ENCODE measurements at regions not wholly inside any gene's neighbourhood (a gene's known extent, or its start where the extent isn't known, plus 50 kb on each side); places are given as distances from the start of the nearest gene placed in this dataset.

GRCh38 chr18:39480494-39481195 lies 1915.0 kb upstream of the CELF4 start:
- Histone ChIP-seq H4K20me1 (ENCODE audit: insufficient read depth, low read length) (no peaks in the 10 kb centered on the region), H3K79me2 (ENCODE audit: insufficient read depth, low read length) (no peaks in the 10 kb centered on the region), H2AFZ (ENCODE audit: low read depth, low read length) (no peak overlapping the region), H3K27me3 (ENCODE audit: insufficient read depth, low read length) (no peaks in the 10 kb centered on the region), H3K4me3 (ENCODE audit: insufficient read depth, low read depth, low read length) (no peak overlapping the region), H3K27ac (ENCODE audit: low read depth, low read length) (no peak overlapping the region), H3K9me3 (ENCODE audit: insufficient read depth, low read depth, low read length) (no peaks in the 10 kb centered on the region), H3K9ac (ENCODE audit: low read length) (no peak overlapping the region), H3K36me3 (ENCODE audit: insufficient read depth, low read length) (no peaks in the 10 kb centered on the region), H3K4me2 (ENCODE audit: low read length) (no peak overlapping the region), H3K4me1 (ENCODE audit: insufficient read depth, low read length) (no peaks in the 10 kb centered on the region)
- no peaks in the 10 kb centered on the region for H3K36me3 Mint-ChIP-seq (ENCODE audit: low read depth, unreplicated experiment)
- H3K4me1 Mint-ChIP-seq (ENCODE audit: low read depth, unreplicated experiment): peaks cover 2% of the 10 kb centered on the region
- no peak overlapping the region for H3K4me3 Mint-ChIP-seq (ENCODE audit: unreplicated experiment)
- DNase-seq (ENCODE audit: low read depth) (no peak), FAIRE-seq (no peak)
- no peaks in the 10 kb centered on the region for H3K27me3 Mint-ChIP-seq (ENCODE audit: low read depth, unreplicated experiment)
- H3K27ac Mint-ChIP-seq (ENCODE audit: unreplicated experiment): no peak overlapping the region
- no peaks in the 10 kb centered on the region for H3K9me3 Mint-ChIP-seq (ENCODE audit: unreplicated experiment)
- TF ChIP-seq, protein P1, sequence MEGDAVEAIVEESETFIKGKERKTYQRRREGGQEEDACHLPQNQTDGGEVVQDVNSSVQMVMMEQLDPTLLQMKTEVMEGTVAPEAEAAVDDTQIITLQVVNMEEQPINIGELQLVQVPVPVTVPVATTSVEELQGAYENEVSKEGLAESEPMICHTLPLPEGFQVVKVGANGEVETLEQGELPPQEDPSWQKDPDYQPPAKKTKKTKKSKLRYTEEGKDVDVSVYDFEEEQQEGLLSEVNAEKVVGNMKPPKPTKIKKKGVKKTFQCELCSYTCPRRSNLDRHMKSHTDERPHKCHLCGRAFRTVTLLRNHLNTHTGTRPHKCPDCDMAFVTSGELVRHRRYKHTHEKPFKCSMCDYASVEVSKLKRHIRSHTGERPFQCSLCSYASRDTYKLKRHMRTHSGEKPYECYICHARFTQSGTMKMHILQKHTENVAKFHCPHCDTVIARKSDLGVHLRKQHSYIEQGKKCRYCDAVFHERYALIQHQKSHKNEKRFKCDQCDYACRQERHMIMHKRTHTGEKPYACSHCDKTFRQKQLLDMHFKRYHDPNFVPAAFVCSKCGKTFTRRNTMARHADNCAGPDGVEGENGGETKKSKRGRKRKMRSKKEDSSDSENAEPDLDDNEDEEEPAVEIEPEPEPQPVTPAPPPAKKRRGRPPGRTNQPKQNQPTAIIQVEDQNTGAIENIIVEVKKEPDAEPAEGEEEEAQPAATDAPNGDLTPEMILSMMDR (IDR thresholded peaks at IDR 0.05; ENCODE audit: insufficient read depth, low read depth, low read length): no peak
- no peak for TF ChIP-seq EZH2 (IDR thresholded peaks at IDR 0.05; ENCODE audit: insufficient read depth, low read length)

DNA sequence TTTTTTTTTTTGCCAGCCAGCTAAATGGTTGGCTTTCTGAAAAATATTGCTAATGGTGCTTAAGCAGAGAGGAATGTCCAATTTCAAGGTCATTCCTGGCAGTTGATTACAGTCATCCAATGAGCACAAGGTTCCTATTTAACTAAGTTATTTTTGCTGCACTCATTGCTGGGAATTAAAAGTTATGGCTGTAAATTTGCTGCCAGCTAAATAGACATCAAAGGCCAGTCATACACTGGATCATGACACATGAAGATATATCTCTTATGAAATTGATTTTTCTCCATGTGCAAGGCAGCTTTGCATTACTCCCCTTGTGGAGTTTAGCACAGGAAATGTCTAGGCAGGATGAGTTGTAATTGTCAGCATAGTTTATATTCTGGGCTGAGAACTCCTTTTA lies 1898.4 kb upstream of the CELF4 start:
- Mint-ChIP-seq H3K9me3 (ENCODE audit: unreplicated experiment) (no peaks in the 10 kb centered on the region), H3K36me3 (ENCODE audit: low read depth, unreplicated experiment) (no peaks in the 10 kb centered on the region), H3K4me1 (ENCODE audit: low read depth, unreplicated experiment) (peaks cover 5% of the 10 kb centered on the region), H3K27me3 (ENCODE audit: low read depth, unreplicated experiment) (no peaks in the 10 kb centered on the region), H3K4me3 (ENCODE audit: unreplicated experiment) (no peak overlapping the region), H3K27ac (ENCODE audit: unreplicated experiment) (no peak overlapping the region)
- H3K9me3 ChIP-seq (ENCODE audit: insufficient read depth, low read depth, low read length): no peaks in the 10 kb centered on the region
- H3K36me3 ChIP-seq (ENCODE audit: insufficient read depth, low read length): no peaks in the 10 kb centered on the region
- no peak overlapping the region for H2AFZ ChIP-seq (ENCODE audit: low read depth, low read length)
- TF ChIP-seq, protein P1 (IDR thresholded peaks at IDR 0.05; ENCODE audit: insufficient read depth, low read depth, low read length): no peak
- no peak for TF ChIP-seq EZH2 (IDR thresholded peaks at IDR 0.05; ENCODE audit: insufficient read depth, low read length)
- H3K27me3 ChIP-seq (ENCODE audit: insufficient read depth, low read length): no peaks in the 10 kb centered on the region
- no peak overlapping the region for H3K4me2 ChIP-seq (ENCODE audit: low read length)
- DNase-seq (ENCODE audit: low read depth) (no peak), FAIRE-seq (no peak)
- H3K4me3 ChIP-seq (ENCODE audit: insufficient read depth, low read depth, low read length): no peak overlapping the region
- no peak overlapping the region for H3K27ac ChIP-seq (ENCODE audit: low read depth, low read length)
- no peaks in the 10 kb centered on the region for H3K4me1 ChIP-seq (ENCODE audit: insufficient read depth, low read length)
- H4K20me1 ChIP-seq (ENCODE audit: insufficient read depth, low read length): no peaks in the 10 kb centered on the region
- H3K9ac ChIP-seq (ENCODE audit: low read length): no peak overlapping the region
- no peaks in the 10 kb centered on the region for H3K79me2 ChIP-seq (ENCODE audit: insufficient read depth, low read length)

DNA sequence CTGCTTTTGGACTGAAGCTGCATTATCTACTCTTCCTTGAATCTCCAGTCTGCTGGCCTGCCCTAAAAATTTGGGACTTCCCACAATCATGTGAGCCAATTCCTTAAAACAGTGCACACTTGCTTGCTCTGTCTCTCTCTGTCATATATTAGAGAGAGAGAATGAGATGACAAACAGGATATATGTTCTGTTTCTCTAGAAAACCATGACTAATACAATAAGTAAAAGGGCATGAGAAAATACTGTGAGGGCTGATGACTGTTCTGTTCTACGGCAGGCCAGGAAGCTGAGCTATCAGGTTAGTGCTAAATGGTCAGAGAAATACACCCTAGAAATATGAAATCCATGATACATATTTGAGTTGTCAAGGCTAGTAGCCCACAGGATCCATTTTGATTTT lies 1896.8 kb upstream of the CELF4 start:
- Histone ChIP-seq H3K27ac (ENCODE audit: low read depth, low read length) (peak overlapping the region; percentile 33), H3K9ac (ENCODE audit: low read length) (no peak overlapping the region), H3K27me3 (ENCODE audit: insufficient read depth, low read length) (no peaks in the 10 kb centered on the region), H4K20me1 (ENCODE audit: insufficient read depth, low read length) (no peaks in the 10 kb centered on the region), H3K9me3 (ENCODE audit: insufficient read depth, low read depth, low read length) (no peaks in the 10 kb centered on the region), H3K4me2 (ENCODE audit: low read length) (no peak overlapping the region), H3K4me1 (ENCODE audit: insufficient read depth, low read length) (no peaks in the 10 kb centered on the region), H2AFZ (ENCODE audit: low read depth, low read length) (no peak overlapping the region), H3K36me3 (ENCODE audit: insufficient read depth, low read length) (no peaks in the 10 kb centered on the region), H3K79me2 (ENCODE audit: insufficient read depth, low read length) (no peaks in the 10 kb centered on the region), H3K4me3 (ENCODE audit: insufficient read depth, low read depth, low read length) (no peak overlapping the region)
- H3K9me3 Mint-ChIP-seq (ENCODE audit: unreplicated experiment): no peaks in the 10 kb centered on the region
- no peak overlapping the region for H3K27ac Mint-ChIP-seq (ENCODE audit: unreplicated experiment)
- H3K4me3 Mint-ChIP-seq (ENCODE audit: unreplicated experiment): no peak overlapping the region
- no peak for TF ChIP-seq EZH2 (IDR thresholded peaks at IDR 0.05; ENCODE audit: insufficient read depth, low read length)
- TF ChIP-seq, protein P1 (IDR thresholded peaks at IDR 0.05; ENCODE audit: insufficient read depth, low read depth, low read length): no peak
- peak; percentile 27 for DNase-seq (ENCODE audit: low read depth)
- FAIRE-seq: no peak
- H3K4me1 Mint-ChIP-seq (ENCODE audit: low read depth, unreplicated experiment): peaks cover 5% of the 10 kb centered on the region
- no peaks in the 10 kb centered on the region for H3K36me3 Mint-ChIP-seq (ENCODE audit: low read depth, unreplicated experiment)
- no peaks in the 10 kb centered on the region for H3K27me3 Mint-ChIP-seq (ENCODE audit: low read depth, unreplicated experiment)
